Body of pancreas (tissue), 4 donors: ENCODE measurements at regions not wholly inside any gene's neighbourhood (a gene's known extent, or its start where the extent isn't known, plus 50 kb on each side); places are given as distances from the start of the nearest gene placed in this dataset.

Experiments used
- ATAC-seq: fragments of 150-250 bp; one replicate; pipeline ENCODE4 v1.9.1; 2016
- DNase-seq, 4 donors: peaks; one replicate each; pipeline ENCODE4 v3.0.0-alpha.2; 2019
- H3K27ac ChIP-seq, 4 donors: fragments of 200-600 bp; sonication (generic); 1 replicate in 3 of 4; 2 replicates in 1 of 4; pipeline versions ENCODE4 v1.5.1 to v1.6.1; 2016 to 2019; ENCODE audit warnings: mild to moderate bottlenecking in 1 of 4, mixed read lengths in 1 of 4, moderate library complexity in 1 of 4
- H3K27me3 ChIP-seq, 2 donors: fragments of 200-600 bp; sonication (generic); one replicate each; pipeline ENCODE4 v1.6.0; 2016; ENCODE audit warnings: mild to moderate bottlenecking in 1 of 2
- H3K36me3 ChIP-seq, 2 donors: fragments of 200-600 bp; sonication (generic); replicated peaks in 1 of 2; 2 replicates each; pipeline ENCODE4 v1.5.1; 2016; ENCODE audit warnings: low read depth in 2 of 2; ENCODE audit not compliant: insufficient read depth in 1 of 2
- H3K4me1 ChIP-seq: fragments of 200-600 bp; sonication (generic); one replicate; pipeline ENCODE4 v1.6.0; 2016
- H3K4me3 ChIP-seq, 2 donors: fragments of 200-600 bp; sonication (generic); 1 replicate in 1 of 2; 2 replicates in 1 of 2; pipeline ENCODE4 v1.5.1; 2016 to 2019
- H3K9me3 ChIP-seq, 3 donors: fragments of 200-600 bp; sonication (generic); 1 replicate in 2 of 3; 2 replicates in 1 of 3; pipeline ENCODE4 v1.5.1; 2016
- POLR2A ChIP-seq, 3 donors: fragments of 450-650 bp; IDR thresholded peaks; one replicate each; pipeline ENCODE4 v1.6.1; 2016; ENCODE audit warnings: antibody characterized with exemption in 3 of 3, mild to moderate bottlenecking in 2 of 3
- WGBS, 2 donors: methylation state at CpG; one replicate each; pipeline ENCODE4 v1.1.5; 2017; 5-methylcytosine and 5-hydroxymethylcytosine counted together
- intact Hi-C: fragments of 100-400 bp; cut with DNase I; formaldehyde crosslinking; loops from one replicate; pipeline ENCODE4 v1.15.1; 2023
- TF ChIP-seq, protein P1 (sequence below), 7 experiments: fragments of 450-650 bp in 4 of 7; fragments of 200-600 bp in 3 of 7; sonication (generic) in 3 of 7; IDR thresholded peaks; one replicate each; pipeline ENCODE4 v1.5.1; 2016 to 2019; ENCODE audit warnings: antibody characterized with exemption in 7 of 7

DNA sequence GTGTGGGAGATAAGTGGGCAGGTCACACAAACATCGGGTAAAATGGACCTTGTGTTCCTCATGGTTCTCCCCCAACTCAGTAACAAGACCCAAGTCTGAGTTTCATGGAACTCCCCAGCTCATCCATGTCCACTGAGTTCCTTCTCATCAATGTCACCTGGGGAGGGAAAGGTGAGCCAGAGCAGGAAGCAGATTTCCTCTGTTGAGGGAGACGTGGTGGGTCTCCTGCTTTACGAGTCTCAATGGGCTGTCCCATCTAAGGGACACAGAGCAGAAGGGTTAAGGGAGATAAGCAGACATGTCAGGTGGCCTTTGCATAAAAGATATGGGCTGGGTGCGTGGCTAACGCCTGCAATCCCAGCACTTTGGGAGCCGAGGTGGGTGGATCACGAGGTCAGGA lies 56.5 kb upstream of the SORCS3 start:
- H3K9me3 ChIP-seq, result no peaks in the 10 kb centered on the region
- 24 to 40% methylated on average over 6 to 7 of the region's 7 CpGs for WGBS, 2 donors
- intact Hi-C loops, result no loop called here
- no peak for DNase-seq
- H3K36me3 ChIP-seq, result no peaks in the 10 kb centered on the region
- no peaks in the 10 kb centered on the region for H3K27me3 ChIP-seq
- ATAC-seq, result no peak
- TF ChIP-seq POLR2A (IDR thresholded peaks at IDR 0.05), result no peak
- no peak overlapping the region for H3K27ac ChIP-seq
- no peaks in the 10 kb centered on the region for H3K4me1 ChIP-seq
- no peak overlapping the region for H3K4me3 ChIP-seq

DNA sequence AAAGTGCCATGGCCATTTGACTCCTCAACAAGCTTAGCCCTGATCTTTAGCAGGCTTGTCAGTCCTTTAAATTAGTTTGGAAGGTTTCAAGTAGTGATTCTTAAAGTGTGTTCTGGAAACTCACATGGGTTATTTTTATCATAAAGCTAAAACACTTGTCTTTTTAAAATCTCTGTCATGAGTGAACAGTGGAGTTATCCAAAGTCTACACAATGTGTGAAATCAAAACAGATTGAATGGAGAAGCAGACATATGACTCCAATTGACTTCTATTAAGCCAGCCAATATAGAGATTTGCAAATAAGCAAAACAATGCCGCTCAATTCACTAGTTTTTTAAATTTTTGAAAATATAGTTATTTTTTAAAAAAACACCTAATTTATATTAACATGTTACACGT lies 53.3 kb upstream of the SORCS3 start:
- Histone ChIP-seq H3K9me3 (no peaks in the 10 kb centered on the region), H3K36me3 (no peaks in the 10 kb centered on the region), H3K4me3 (no peak overlapping the region), H3K4me1 (no peaks in the 10 kb centered on the region), H3K27me3 (no peaks in the 10 kb centered on the region), H3K27ac (no peak overlapping the region)
- ATAC-seq (no peak), DNase-seq (no peak)
- intact Hi-C loops, result no loop called here
- TF ChIP-seq POLR2A (IDR thresholded peaks at IDR 0.05), result no peak
- TF ChIP-seq, protein P1, sequence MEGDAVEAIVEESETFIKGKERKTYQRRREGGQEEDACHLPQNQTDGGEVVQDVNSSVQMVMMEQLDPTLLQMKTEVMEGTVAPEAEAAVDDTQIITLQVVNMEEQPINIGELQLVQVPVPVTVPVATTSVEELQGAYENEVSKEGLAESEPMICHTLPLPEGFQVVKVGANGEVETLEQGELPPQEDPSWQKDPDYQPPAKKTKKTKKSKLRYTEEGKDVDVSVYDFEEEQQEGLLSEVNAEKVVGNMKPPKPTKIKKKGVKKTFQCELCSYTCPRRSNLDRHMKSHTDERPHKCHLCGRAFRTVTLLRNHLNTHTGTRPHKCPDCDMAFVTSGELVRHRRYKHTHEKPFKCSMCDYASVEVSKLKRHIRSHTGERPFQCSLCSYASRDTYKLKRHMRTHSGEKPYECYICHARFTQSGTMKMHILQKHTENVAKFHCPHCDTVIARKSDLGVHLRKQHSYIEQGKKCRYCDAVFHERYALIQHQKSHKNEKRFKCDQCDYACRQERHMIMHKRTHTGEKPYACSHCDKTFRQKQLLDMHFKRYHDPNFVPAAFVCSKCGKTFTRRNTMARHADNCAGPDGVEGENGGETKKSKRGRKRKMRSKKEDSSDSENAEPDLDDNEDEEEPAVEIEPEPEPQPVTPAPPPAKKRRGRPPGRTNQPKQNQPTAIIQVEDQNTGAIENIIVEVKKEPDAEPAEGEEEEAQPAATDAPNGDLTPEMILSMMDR (IDR thresholded peaks at IDR 0.05), result no peak
- WGBS, 2 donors, result 50 to 57% methylated on average over 2 of the region's 2 CpGs

DNA sequence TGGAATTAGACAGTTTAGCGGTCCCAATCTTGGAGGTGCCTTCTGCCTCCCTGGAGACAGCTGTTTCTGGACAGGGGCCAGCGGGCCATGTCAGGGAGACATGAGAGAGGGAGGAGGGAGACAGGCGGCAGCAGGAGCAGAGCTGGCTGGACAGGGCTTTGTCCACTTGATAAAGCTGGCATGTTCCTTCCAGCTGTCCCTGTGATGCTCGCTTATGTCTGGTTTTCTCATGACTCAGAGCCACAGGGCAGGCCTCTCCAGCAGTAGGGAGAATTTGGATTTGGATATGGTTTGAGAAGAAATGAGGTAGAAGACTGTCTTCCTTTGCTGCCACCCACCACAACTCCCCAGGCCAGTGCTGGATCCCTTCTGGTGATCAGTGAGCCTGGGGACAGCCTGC lies 51.7 kb upstream of the SORCS3 start:
- intact Hi-C loops, result no loop called here
- no peaks in the 10 kb centered on the region for H3K4me1 ChIP-seq
- H3K36me3 ChIP-seq, result no peaks in the 10 kb centered on the region
- TF ChIP-seq POLR2A (IDR thresholded peaks at IDR 0.05), result no peak
- H3K27me3 ChIP-seq, result no peaks in the 10 kb centered on the region
- no peak overlapping the region for H3K4me3 ChIP-seq
- DNase-seq, result no peak
- 56 to 64% methylated on average over 3 to 4 of the region's 4 CpGs for WGBS, 2 donors
- no peak overlapping the region for H3K27ac ChIP-seq
- no peaks in the 10 kb centered on the region for H3K9me3 ChIP-seq
- ATAC-seq, result no peak

DNA sequence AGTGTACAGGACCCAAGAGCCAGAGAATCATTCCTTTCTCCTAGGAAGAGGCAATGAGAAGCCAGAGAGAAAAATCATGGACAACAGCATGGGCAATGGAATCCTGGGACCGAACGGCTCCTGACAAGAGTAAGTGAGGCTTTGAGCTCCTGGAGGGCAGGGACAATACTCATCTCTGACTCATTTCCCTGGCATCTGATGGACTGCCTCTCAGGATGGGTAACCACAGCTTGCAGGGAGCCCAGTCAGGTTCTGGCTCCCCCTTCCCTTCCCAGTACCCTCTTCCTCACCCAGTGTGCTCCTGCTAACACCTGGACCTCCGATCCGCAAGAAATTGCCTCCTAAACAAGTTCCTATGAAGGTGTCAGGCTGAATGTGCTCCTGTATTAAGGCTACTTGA lies 51.2 kb upstream of the SORCS3 start:
- Histone ChIP-seq H3K27me3 (no peaks in the 10 kb centered on the region), H3K27ac (no peak overlapping the region), H3K36me3 (no peaks in the 10 kb centered on the region), H3K4me3 (no peak overlapping the region), H3K4me1 (no peaks in the 10 kb centered on the region), H3K9me3 (no peaks in the 10 kb centered on the region)
- ATAC-seq (no peak), DNase-seq (no peak)
- intact Hi-C loops, result no loop called here
- no peak for TF ChIP-seq POLR2A (IDR thresholded peaks at IDR 0.05)
- TF ChIP-seq, protein P1 (IDR thresholded peaks at IDR 0.05), result no peak
- 58 to 68% methylated on average over 4 of the region's 4 CpGs for WGBS, 2 donors
